NB4 (cell line): ENCODE measurements at regions not wholly inside any gene's neighbourhood (a gene's known extent, or its start where the extent isn't known, plus 50 kb on each side); places are given as distances from the start of the nearest gene placed in this dataset.

Experiments
- DNase-seq: peaks from one replicate; pipeline ENCODE4 v3.0.0; 2010; ENCODE audit warnings: low read depth
- H3K4me3 ChIP-seq: one replicate; pipeline ENCODE4 v1.5.1; 2011; ENCODE audit warnings: mild to moderate bottlenecking, low read depth, low read length, moderate library complexity
- MYC ChIP-seq: IDR thresholded peaks from 2 replicates; pipeline ENCODE4 v1.6.1; 2011; ENCODE audit warnings: low read depth, low read length
- POLR2A ChIP-seq: IDR thresholded peaks from 2 replicates; pipeline ENCODE4 v1.6.1; 2011; ENCODE audit warnings: mild to moderate bottlenecking; ENCODE audit not compliant: insufficient read length; ENCODE audit errors: extremely low read depth
- TF ChIP-seq, protein P1 (sequence below): IDR thresholded peaks from one replicate; pipeline ENCODE4 v1.5.1; 2012; ENCODE audit warnings: low read depth, low read length
- TF ChIP-seq, protein P2 (sequence below): IDR thresholded peaks from 2 replicates; pipeline ENCODE4 v1.6.1; 2011; ENCODE audit warnings: low read depth, low read length

DNA sequence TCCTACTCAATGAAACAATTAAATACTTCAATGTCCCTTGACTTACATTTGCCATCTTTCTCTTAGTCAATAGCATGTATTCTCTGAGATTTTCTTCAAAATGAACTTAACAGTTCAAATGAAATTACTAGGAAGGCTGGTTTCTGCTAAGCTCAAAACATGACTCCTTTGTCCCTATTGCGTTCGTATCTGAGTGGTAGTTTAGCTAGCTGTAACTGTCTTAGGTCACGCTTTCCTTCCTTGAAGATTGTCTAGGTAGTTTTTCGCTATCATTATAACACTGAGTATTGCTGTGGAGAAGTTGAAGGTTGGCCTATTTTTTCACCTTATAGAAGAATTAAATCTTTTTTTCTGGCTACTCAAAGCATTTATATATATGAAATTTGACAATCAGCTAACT lies 1535.2 kb downstream of the PLA2G4A start:
- no peak overlapping the region for H3K4me3 ChIP-seq
- TF ChIP-seq, protein P1, sequence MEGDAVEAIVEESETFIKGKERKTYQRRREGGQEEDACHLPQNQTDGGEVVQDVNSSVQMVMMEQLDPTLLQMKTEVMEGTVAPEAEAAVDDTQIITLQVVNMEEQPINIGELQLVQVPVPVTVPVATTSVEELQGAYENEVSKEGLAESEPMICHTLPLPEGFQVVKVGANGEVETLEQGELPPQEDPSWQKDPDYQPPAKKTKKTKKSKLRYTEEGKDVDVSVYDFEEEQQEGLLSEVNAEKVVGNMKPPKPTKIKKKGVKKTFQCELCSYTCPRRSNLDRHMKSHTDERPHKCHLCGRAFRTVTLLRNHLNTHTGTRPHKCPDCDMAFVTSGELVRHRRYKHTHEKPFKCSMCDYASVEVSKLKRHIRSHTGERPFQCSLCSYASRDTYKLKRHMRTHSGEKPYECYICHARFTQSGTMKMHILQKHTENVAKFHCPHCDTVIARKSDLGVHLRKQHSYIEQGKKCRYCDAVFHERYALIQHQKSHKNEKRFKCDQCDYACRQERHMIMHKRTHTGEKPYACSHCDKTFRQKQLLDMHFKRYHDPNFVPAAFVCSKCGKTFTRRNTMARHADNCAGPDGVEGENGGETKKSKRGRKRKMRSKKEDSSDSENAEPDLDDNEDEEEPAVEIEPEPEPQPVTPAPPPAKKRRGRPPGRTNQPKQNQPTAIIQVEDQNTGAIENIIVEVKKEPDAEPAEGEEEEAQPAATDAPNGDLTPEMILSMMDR = no peak
- TF ChIP-seq, protein P2, sequence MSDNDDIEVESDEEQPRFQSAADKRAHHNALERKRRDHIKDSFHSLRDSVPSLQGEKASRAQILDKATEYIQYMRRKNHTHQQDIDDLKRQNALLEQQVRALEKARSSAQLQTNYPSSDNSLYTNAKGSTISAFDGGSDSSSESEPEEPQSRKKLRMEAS = no peak
- TF ChIP-seq POLR2A = no peak
- TF ChIP-seq MYC = no peak
- no peak for DNase-seq

DNA sequence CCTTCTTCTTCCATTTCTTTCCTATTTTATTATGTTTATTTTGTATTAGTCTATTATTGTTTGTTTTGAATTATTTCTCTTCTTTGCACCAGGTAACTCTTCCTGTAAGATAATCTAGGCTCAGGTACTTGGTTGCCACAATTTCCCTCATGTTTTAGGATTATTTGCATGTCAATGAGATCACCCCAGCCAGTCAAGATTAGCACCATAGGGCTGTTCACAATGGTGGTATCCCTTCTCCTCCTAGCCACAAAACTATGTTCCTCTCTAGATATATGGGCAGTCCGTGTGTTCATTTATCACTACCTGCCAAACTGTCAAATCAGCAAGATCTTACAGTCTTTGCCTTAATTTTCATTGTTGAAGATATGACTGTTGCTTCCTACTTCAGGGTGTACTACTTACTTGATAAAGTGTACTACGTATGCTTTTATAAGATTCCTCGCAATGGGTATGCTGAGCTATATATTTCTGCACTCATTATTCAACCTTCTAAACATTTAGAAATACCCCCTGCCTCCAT lies 1536.2 kb downstream of the PLA2G4A start:
- TF ChIP-seq POLR2A (no peak), MYC (no peak)
- TF ChIP-seq, protein P2 = no peak
- TF ChIP-seq, protein P1 = no peak
- DNase-seq = no peak
- no peak overlapping the region for H3K4me3 ChIP-seq

DNA sequence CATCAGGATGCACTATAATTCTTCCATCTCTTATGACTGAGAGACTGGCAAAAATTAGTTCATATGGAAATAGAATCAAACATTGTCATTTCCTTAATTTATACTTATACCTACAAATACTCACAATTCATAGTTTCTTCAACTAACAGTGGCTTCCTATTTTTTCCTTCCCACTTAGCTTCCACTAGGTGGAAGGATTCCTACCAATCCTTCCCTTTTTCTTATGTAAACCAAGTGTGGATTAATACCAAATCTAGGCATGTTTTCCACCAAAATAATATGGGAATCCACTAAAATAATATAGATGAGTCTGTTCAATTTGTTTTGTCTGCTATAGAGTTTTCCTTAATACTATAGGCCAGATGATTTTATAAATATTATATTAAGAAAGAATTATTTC lies 1537.1 kb downstream of the PLA2G4A start:
- H3K4me3 ChIP-seq = no peak overlapping the region
- DNase-seq = no peak
- no peak for TF ChIP-seq POLR2A
- no peak for TF ChIP-seq MYC
- TF ChIP-seq, protein P2 = no peak
- TF ChIP-seq, protein P1 = no peak

DNA sequence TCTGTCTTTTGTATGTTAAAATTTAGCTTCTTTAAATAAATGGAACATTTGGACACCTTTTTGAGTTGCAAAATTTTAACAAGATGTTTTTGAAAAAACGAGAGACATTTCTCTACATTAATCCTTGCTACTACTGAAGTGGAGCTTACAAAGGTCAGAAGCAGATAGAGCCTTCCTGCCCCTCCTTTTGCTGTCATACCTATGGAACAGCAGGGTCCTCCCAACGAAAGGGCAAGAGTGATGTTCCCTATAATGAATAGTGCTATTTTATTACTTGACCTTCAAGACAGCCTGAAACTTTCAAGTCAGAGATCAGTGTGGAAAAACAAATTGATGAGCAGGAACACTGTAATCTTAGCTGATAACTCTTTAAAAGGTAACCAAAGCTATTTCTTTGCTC lies 1538.9 kb downstream of the PLA2G4A start:
- TF ChIP-seq, protein P1 = no peak
- H3K4me3 ChIP-seq = no peak overlapping the region
- DNase-seq = no peak

DNA sequence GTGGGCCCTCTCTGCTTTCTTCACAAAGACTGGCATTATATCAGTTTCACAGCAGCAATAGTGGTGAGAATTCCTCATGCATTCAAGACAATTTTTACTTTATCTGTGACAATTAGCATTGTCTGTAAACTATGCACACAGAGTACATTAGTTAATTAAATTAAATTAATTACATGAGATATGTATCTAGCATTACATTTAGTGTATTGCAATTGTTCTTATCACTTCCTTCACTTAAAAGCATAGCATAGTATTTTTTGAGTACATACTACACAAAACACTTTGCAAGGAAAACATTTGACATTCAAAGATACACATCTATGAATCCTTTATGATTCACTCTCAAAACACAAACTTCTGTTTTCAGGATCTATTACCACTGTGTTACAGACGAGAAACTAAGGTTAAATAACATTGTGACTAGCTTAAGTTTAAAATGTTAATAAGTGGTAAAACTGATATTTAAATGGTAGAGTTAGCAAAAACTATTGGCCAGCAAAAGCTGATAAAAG lies 1542.6 kb downstream of the PLA2G4A start:
- DNase-seq = no peak
- no peak overlapping the region for H3K4me3 ChIP-seq
- TF ChIP-seq, protein P1 = no peak
- TF ChIP-seq POLR2A (no peak), MYC (no peak)
- TF ChIP-seq, protein P2 = no peak

DNA sequence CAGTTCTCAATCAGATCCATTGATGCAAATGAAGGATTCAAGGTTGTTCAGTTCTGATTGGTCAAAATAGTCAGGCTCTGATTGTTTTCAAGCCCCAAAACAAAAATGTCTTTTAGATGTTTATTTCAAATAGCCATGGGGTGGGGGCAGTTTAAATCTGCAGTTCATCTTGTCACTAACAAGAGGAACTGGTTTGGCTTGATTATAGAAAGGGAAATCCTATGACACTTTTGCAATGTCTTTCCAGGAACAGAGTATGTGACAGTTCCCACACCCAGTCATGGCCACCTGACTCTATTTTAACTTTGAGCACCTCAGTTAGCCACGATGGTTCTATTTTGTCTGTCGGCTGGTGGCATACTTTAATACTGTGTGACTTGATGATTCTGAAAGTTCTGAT lies 1544.1 kb downstream of the PLA2G4A start:
- TF ChIP-seq POLR2A (no peak), MYC (no peak)
- TF ChIP-seq, protein P1 = no peak
- TF ChIP-seq, protein P2 = no peak
- H3K4me3 ChIP-seq = no peak overlapping the region
- DNase-seq = no peak
